ENCODE measurements at regions not wholly inside any gene's neighbourhood (a gene's known extent, or its start where the extent isn't known, plus 50 kb on each side); places are given as distances from the start of the nearest gene placed in this dataset.

DNA sequence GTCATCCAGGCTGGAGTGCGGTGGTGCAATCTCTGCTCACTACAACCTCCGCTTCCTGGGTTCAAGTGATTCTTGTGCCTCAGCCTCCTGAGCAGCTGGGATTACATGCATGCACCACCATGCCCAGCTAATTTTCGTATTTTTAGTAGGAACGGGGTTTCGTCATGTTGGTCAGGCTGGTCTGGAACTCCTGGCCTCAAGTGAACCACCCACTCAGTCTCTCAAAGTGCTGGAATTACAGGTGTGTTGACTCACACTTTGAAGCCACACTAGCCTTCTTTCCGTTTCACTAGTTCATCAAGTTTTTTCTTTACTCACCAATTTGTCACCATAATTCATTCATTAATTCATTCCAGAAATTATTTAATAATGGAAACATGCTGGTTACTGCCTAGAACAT is 298.4 kb upstream of the MTNR1B start:
- no peak for DNase-seq

DNA sequence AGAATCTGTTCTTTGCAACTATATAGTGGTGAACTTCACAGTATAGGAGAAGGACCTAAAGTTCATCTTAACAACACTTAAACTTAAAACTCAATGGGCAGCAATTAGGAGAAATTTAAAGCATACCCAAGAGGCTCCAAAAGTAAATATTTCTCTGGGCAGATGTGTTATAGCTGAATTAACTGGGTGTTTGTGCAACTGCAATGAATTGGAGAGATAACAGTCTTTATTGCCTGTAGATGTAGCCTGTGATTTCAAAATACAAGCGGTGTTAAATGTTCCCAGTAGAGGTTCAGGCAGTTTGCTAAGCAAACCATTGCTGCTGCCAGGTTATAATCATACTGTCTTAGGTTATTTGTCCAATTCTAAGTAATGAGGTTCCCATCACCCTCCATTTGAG is 294.1 kb upstream of the MTNR1B start:
- no peak for DNase-seq

DNA sequence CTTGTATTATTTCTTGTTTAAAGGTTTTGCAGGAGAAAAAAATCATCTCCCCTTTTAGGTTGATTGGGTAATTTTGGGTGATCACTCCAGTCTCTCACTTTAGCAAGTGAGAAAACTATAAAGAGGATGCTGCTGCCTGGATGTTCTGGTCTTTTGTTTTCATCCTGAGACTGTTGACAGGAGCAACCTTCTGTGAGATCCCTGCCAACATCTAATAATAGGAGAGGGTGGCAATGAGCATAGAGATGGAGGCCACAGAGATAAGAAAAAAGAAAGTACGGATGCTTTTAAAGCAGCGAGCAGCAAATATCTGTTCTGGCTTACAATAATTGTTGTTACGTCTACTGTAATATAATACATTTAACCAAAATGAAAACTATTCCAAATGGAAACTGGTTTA is 293.6 kb upstream of the MTNR1B start:
- no peak for DNase-seq

DNA sequence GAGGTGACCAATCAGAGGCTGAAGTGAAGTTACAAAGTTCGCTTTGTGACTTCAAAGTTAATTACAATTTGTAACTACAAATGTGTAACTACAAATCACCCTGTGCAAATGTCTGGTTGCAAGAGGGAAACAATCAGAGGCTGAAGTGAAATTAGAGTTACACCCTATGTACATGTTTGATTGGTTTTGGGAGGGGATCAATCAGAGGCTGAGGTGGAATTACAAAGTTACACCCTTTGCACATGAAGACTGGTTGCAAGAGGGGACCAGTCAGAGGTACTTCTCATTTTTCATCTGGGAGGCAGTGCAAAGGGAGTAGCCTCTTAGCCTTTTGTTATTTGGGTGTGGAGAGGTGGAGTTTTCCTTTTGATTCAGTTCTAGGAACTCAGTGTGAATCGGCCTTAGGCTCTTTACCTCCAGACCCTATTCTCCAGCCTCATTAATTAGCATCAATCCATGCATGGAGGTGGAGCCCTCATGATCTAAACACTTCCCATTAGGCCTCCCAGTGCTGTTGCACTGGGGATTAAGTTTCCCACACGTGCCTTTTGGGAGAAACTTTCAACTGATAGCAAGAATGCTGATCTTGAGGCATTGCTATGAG is 291.3 kb upstream of the MTNR1B start:
- DNase-seq = no peak

GRCh38 chr11:92681586-92681985 is 287.9 kb upstream of the MTNR1B start:
- DNase-seq = no peak

GRCh38 chr11:92682136-92682535 is 287.3 kb upstream of the MTNR1B start:
- no peak for DNase-seq

DNA sequence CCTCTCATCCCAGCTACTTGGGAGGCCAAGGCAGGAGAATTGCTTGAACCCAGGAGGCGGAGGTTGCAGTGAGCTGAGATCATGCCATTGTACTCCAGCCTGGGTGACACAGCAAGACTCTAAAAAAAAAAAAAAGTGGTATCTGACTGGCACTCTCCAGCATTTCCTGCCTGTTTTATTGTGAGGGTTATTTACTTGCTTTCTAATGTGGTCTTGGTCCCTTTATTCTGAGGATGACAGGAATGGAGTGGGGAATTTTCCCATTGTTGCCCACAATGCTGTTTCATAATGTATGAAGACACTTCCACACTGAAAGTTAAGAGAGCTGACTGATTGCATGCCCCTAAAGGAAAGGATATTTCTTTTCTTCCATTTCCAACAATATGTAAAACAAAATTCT is 286.5 kb upstream of the MTNR1B start:
- DNase-seq = no peak

- DNase-seq = no peak
Observed at GRCh38 chr11:92685049-92685448, 284.4 kb upstream of the MTNR1B start.

DNA sequence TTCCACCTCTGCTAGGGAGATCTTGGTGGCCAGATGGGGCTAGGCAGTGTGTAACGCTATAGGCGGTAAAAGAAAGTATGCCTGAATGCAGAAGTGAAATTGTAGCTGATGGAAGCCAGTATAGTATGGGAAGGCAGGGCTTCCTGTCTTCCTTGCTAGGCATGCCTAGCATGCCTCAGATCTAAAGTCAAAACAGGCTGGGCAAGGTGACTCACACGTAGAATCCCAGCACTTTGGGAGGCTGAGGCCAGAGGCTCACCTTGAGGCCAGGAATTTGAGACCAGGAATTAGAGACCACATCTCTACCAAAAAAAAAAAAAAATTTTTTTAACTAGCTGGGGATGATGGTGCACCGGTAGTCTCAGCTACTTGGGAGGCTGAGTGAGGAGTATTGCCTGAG is 281.7 kb upstream of the MTNR1B start:
- no peak for DNase-seq

GRCh38 chr11:92688416-92688815 is 281.0 kb upstream of the MTNR1B start:
- no peak for DNase-seq

GRCh38 chr11:92692826-92693546 is 276.5 kb upstream of the MTNR1B start:
- no peak for DNase-seq

DNA sequence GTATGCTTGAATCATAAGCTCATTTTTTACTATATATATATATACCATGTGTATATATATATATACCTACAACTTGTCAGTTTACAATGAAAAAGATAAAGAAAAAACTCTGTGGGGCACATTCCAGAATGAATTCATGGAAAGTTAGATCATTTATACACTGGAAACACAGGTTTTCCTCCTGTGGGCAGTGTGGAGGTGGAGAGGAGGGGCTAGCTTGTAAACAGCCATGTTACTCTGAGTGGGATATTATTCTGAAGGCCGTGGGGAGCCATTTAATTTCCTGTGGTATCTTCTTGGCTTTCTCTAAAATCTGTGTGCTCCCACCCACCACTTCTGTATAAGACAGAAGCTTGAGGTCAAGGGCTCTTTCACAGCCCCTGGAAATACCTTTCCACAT is 273.4 kb upstream of the MTNR1B start:
- DNase-seq = no peak

DNA sequence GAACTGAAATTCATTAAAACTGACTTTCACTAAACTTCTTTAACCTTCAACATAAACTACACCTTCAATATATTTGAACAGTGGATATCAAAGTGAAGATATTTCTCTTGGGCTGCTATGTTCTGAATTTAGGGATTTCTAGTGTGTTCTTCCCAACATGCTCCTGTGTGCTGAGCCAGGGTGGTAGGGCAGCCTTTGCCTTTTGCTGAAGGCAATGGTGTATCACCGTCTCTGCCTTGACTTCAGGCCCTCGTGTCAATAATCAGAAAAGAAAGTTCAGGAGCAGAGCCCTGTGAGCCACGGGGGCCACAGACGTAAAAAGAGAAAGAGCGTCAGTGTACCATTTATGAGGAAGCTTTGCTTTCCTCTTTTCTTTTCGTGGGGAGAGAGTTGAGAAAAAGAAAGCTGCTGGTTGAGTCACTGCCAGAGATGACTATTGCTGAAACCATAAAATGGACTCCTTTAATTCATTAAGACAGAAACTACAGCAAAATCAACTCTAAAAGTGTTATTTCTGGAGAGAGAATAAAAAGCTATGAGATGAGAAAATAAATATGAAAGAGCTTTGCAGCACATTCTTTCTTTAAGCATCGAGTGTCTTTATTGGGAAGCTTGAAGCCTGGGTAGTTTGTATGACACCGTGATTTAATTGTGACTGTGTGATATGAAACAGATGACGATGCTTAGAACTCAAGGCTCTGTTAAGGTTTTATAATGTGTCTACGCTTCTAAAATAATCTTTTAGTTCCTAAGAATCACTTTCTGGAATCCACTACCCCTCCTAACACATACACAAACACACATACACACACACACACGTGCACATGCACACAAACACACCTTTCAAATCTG is 271.8 kb upstream of the MTNR1B start:
- DNase-seq = no peak

GRCh38 chr11:92698742-92699141 is 270.7 kb upstream of the MTNR1B start:
- no peak for DNase-seq

DNA sequence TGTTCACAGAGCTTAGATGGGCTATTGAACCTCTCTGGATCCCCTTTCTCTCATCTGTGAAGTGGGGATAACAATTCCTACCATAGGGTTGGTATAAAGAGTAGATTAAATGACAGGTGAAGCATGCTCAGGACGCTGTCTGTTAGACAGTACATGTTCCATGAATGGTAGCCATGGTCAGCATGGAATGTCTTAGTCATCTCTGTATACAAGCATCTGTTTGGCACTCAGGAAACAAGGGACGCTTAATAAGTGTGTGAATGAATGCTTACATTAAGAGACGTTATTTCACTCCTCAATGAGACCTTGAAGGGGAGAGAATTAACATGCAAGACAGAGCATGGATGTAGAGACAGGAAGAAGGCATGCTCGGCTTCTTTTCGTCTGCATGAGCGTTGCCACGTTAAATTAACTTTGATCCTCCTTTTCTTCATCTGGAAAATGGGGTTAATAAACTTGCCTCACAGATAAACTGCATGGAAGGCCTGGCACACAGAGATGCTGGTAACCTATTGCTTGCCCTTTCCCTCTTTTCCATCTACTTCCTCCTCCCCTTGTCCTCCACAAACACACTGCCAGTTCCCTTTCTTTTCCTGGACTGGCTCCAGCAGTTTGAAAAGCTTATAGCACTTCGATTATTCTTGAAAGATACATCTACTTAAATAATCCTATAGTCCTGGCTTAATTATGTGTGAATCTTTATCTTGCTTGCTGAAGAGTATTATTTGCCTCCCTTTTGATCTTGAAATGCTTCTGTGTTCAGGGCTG is 267.2 kb upstream of the MTNR1B start:
- DNase-seq = no peak

- no peak for DNase-seq
Observed at GRCh38 chr11:92702805-92703448, 266.5 kb upstream of the MTNR1B start.

DNA sequence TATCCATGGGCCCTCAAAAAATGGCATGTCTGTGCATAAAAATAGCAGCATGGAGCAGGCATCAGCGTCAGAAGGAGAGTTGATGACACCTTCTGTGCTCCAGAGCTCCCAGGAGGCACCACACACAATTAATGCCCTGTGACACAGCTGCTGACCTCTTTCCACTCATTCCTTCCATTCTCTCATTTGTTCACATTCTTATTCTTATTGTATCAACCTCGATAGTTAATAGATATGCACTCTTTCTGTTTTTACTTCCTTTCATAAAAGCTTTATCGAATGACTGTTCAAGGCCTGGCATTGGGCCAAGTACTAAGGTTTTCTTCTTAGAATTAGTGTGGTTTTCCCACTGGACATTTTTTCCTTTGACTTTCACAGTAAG is 266.0 kb upstream of the MTNR1B start:
- no peak for DNase-seq

DNA sequence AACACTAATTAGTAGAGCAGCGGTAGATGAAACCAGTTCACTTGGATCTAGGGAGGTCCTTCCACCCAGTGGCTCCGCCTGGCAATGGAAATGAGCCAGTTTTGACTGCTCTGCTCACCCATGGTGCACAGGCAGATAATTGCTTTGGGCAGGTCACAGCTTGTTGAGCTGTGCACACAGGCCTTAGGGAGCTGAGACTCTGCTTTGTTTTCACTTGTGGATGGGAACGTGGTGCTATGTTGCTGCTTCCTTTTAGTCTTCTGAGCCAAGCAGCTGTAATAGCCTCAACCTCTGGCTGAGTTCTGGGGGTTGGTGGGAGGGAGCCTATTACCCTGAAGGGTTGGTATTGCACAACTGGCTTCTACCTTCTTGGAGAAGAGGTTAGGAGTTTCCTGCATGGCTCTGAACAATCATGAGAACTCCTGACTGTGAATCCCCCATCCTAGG is 262.3 kb upstream of the MTNR1B start:
- no peak for DNase-seq

- no peak for DNase-seq
Observed at GRCh38 chr11:92707665-92708064, 261.8 kb upstream of the MTNR1B start.

DNA sequence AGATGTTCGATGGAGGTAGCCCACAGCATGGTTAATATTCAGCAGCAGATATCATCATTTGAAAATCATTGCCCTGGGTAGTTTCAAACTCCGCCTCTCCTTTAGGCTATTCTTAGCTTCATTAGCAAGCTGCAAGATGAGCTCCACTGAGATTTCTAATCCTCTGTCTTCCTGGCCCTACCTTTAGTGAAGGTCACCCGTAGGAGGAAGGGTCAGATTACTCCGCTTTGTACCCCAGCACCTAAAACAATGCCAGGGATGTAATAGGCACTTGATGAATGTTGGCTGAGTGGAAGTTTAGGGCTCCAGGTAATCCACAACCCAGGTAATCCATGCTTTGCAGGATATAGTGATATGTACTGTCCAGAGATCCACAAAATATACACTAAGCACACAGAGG is 260.1 kb upstream of the MTNR1B start:
- no peak for DNase-seq

DNA sequence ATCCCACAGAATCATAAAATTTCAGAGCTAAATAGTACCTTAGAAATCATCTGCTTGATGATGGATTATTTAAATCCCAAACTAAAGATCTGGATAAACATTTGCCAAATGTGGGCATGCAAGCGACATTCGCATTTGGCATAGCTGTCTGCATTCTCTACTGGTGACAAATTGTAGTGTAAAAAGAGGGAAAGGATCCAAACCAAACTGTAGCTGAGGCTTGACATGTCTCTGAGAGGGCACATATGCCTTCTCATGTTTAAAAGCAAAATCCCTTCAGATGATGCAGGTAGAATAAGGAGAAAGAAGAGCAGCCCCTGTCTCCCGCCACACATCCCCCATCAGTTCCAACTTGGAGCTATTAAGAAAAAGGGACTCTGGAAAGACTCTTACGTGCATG is 257.5 kb upstream of the MTNR1B start:
- no peak for DNase-seq

DNA sequence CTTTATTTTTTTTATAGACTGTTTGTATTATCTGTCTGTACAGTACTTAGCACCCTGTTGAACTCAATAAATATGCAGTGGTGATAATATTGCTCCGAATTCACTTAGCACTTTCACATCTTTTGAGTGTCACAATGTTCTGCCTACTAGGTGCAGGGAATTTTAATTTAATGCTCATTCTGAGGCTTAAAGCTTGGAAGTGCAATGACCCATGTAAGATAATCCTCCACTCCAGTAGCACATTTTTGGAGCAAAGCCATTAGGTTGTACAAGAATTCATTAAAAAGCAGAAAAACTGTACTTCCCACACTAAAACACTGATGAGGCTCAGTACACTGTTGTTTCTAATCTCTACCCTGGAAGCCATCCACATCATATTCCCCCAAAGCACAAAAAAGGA is 255.3 kb upstream of the MTNR1B start:
- no peak for DNase-seq

DNA sequence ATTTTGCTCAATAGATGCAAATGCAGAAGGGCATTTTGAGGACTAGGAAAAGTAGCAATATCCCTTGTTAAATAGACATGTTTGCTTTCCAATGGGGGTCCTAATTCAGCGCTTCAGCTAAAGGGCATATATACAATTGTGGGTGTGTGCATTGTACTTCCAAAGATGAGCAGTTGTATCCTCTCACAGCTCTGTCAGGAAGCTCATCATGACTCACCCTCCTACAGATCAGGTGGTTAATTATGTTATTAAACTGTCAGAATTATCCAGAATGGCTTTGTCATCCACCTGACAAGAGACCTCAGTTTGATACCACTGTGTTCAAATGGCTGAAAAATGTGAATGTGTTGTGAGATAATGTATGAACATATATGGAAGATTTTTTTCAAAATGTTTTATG is 252.2 kb upstream of the MTNR1B start:
- DNase-seq = no peak

Measured in femur (tissue), 1 donor.